ENCODE measurements at regions not wholly inside any gene's neighbourhood (a gene's known extent, or its start where the extent isn't known, plus 50 kb on each side); places are given as distances from the start of the nearest gene placed in this dataset.

- FAIRE-seq, result no peak
Measured at GRCh38 chr22:46054091-46055073, 77.4 kb upstream of the WNT7B start.

- FAIRE-seq, result no peak
Measured at GRCh38 chr22:46055181-46055875, 78.4 kb upstream of the WNT7B start.

GRCh38 chr22:46055911-46056545 is 79.1 kb upstream of the WNT7B start:
- no peak for FAIRE-seq

GRCh38 chr22:46056546-46057245 is 79.7 kb upstream of the WNT7B start:
- peak; percentile 61 for FAIRE-seq

GRCh38 chr22:46057246-46058090 is 80.5 kb upstream of the WNT7B start:
- no peak for FAIRE-seq

GRCh38 chr22:46058091-46058420 is 81.1 kb upstream of the WNT7B start:
- FAIRE-seq, result peak; percentile 91

- FAIRE-seq, result no peak
Measured at GRCh38 chr22:46058591-46059519, 81.9 kb upstream of the WNT7B start.

GRCh38 chr22:46060292-46061123 is 83.5 kb upstream of the WNT7B start:
- peak; percentile 37 for FAIRE-seq

GRCh38 chr22:46061124-46061500 is 84.2 kb upstream of the WNT7B start:
- no peak for FAIRE-seq

GRCh38 chr22:46061501-46062231 is 84.7 kb upstream of the WNT7B start:
- no peak for FAIRE-seq

GRCh38 chr22:46062232-46062615 is 85.3 kb upstream of the WNT7B start:
- no peak for FAIRE-seq

GRCh38 chr22:46062971-46063631 is 86.1 kb upstream of the WNT7B start:
- no peak for FAIRE-seq

- FAIRE-seq, result no peak
Measured at GRCh38 chr22:46063846-46064227, 86.5 kb upstream of the PPARA start.

GRCh38 chr22:46064228-46064965 is 85.9 kb upstream of the PPARA start:
- no peak for FAIRE-seq

- no peak for FAIRE-seq
Measured at GRCh38 chr22:46064966-46065666, 85.2 kb upstream of the PPARA start.

- FAIRE-seq, result peak; percentile 59
Measured at GRCh38 chr22:46065691-46066454, 84.5 kb upstream of the PPARA start.

Measured in endometrium (tissue), 2 donors.